ENCODE measurements at regions not wholly inside any gene's neighbourhood (a gene's known extent, or its start where the extent isn't known, plus 50 kb on each side); places are given as distances from the start of the nearest gene placed in this dataset.
"Not testable (repeated sequence)": the region's sequence is repeated elsewhere in the genome, so short reads cannot be mapped to it uniquely, and the experiment has no call there.

DNA sequence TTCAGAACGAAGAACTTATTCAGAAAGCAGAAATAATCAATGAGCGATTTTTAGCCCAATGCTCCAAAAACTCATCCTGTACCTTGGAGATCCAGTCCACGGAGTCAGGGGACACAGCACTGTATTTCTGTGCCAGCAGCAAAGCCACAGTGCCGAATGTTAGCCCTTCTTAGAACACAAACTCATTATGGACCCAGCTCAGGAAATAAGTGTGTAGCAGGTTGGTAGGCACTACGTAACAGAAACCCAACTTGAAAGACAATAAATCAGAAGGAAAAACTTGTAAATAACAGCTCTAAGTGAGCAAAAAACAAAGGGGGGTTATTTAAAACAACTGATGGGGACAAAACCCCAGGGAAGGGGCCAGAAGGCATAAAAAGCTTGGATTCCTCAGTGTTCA lies 112.0 kb upstream of the PRSS1 start:
- no peak for DNase-seq (ENCODE audit: low read depth, low spot score)

DNA sequence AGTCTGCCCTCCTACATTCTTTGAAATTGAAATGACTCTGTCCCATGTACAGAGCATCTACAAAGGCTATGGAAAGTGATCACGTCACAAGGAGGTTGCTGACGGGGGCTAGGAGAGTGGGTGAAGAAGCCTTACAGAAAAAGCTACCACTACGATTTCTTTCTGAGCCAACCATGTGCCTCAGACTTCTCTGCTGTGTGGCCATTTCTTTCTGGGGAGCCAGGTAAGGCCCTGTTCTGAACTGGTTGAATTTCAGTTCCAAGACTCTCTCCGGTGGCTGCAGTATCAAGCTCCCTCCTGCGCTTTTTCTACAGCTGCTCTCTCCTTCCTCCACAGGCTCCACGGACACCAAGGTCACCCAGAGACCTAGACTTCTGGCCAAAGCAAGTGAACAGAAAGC lies 112.5 kb upstream of the PRSS1 start:
- no peak for DNase-seq (ENCODE audit: low read depth, low spot score)

DNA sequence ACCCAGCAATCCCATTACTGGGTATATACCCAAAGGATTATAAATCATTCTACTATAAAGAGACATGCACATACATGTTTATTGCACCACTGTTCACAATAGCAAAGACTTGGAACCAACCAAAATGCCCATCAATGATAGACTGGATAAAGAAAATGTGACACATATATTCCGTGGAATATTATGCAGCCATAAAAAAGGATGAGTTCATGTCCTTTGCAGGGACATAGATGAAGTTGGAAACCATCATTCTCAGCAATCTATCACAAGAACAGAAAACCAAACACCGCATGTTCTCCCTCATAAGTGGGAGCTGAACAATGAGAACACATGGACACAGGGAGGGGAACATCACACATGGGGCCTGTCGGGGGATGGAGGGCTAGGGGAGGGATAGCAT lies 113.2 kb upstream of the PRSS1 start:
- DNase-seq (ENCODE audit: low read depth, low spot score), result not testable (repeated sequence)

DNA sequence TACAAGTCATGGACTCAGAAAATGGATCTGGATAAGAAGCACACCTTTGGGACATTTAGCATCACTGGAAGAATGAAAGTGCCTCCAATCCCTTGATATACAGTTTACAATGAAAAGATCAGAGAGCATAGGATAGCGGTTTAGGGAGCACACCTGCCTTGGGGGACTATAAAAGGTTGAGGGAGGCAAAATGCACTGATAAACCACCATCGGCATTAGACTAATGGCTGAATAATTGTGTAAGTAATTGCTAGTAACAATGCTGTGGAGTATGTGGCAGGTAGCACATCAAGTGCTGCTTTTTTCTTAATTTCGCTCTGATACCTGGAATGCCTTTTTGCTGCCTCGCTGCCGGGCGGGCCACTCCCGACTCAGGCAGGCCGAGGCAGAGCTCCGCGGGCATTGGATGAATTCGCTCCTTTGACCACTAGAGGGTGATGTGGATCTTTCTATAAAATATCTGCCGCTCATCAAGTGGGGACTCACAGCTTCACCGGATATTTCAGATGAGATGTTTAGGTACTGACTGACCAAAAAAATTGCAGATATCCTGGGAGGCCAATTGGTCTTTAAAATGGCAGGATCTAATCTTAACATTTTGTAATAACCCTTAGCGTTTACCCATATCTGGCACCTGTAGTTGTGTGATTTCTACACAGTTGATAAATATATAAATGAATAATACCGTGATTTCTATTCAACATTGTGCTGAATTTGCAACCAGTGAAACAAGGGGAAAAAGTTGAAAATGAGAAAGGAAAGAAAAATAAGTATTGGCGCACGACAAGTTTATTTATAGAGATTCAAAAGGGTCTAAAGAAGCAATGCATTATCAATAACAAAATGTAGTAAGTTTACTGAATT lies 116.8 kb upstream of the PRSS1 start:
- no peak for DNase-seq (ENCODE audit: low read depth, low spot score)

GRCh38 chr7:142629588-142630260 lies 119.5 kb upstream of the PRSS1 start:
- DNase-seq (ENCODE audit: low read depth, low spot score), result no peak

GRCh38 chr7:142628945-142629344 lies 120.3 kb upstream of the PRSS1 start:
- no peak for DNase-seq (ENCODE audit: low read depth, low spot score)

DNA sequence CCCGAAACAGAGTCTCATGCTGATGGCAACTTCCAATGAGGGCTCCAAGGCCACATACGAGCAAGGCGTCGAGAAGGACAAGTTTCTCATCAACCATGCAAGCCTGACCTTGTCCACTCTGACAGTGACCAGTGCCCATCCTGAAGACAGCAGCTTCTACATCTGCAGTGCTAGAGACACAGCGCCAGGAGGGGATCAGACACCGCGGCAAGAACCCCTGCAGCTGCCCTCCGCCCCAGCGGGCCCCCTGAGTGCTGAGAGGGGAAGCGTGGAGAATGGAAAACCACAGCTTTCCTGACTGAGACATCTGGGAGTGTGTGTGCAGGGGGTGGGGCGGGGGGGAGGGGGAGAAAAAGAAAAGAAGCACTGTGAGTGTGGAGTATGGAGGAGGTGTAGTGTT lies 122.0 kb upstream of the PRSS1 start:
- not testable (repeated sequence) for DNase-seq (ENCODE audit: low read depth, low spot score)

DNA sequence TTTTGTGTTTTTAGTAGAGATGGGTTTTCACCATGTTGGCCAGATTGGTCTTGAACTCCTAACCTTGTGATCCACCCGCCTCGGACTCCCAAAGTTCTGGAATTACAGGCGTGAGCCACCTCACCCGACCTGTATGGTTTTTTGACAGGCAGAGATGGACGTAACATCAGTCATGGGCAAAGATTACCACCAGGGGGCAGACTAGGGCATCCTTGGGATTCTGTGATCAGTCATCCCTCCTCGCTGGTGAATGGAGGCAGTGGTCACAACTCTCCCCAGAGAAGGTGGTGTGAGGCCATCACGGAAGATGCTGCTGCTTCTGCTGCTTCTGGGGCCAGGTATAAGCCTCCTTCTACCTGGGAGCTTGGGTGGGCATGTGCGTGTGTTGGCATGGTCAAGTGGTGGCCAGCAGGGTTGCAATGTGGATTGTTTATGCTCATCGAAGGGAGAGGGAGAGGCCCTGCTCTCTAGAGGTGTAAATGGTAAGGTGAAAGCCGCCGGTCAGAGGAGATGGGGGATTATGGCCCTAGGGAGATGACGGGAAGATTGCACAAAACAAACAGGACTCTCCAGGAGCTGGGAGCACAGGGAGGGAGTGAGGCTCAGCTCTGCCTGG lies 122.7 kb upstream of the PRSS1 start:
- DNase-seq (ENCODE audit: low read depth, low spot score), result no peak

GRCh38 chr7:142625216-142625615 lies 124.1 kb upstream of the PRSS1 start:
- not testable (repeated sequence) for DNase-seq (ENCODE audit: low read depth, low spot score)

- DNase-seq (ENCODE audit: low read depth, low spot score), result no peak
Measured at GRCh38 chr7:142620402-142620801, 128.9 kb upstream of the PRSS1 start.

DNA sequence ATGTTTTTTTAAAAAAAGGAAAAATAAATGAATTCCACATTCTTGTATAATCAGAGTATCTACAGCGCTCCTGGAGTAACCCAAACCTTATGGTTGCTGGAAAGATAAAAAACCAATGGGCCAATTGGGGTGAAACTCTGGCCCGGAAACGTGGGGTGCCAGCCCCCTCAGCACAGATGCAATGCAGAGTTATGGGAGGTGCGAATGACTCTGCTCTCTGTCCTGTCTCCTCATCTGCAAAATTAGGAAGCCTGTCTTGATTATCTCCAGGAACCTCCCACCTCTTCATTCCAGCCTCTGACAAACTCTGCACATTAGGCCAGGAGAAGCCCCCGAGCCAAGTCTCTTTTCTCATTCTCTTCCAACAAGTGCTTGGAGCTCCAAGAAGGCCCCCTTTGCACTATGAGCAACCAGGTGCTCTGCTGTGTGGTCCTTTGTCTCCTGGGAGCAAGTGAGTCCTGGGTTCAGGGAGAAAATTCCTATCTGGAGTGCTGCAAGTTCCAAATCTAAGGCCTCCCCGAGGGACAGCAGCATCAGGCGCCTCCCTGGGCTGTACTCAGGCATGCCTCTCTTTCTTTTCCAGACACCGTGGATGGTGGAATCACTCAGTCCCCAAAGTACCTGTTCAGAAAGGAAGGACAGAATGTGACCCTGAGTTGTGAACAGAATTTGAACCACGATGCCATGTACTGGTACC lies 130.5 kb upstream of the PRSS1 start:
- DNase-seq (ENCODE audit: low read depth, low spot score), result no peak

DNA sequence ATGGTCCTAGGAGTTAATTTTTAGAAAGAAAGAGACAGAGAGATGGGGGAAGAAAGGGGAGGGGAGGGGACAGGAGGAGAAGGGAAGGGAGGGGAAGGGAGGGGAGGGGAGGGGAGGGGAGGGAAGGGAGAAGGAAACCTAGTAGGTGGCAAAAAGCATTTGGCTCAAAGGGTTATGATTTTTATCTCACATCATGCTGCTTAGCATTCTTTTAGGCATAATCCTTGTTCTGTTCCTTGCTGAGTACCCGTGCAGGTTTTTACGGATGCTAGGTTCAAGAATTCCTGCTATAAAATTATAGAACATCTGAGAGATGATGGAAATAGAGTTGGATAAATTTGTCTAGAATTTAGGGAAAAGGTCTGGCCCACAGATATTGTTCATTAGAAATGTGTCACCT lies 132.4 kb upstream of the PRSS1 start:
- no peak for DNase-seq (ENCODE audit: low read depth, low spot score)

DNA sequence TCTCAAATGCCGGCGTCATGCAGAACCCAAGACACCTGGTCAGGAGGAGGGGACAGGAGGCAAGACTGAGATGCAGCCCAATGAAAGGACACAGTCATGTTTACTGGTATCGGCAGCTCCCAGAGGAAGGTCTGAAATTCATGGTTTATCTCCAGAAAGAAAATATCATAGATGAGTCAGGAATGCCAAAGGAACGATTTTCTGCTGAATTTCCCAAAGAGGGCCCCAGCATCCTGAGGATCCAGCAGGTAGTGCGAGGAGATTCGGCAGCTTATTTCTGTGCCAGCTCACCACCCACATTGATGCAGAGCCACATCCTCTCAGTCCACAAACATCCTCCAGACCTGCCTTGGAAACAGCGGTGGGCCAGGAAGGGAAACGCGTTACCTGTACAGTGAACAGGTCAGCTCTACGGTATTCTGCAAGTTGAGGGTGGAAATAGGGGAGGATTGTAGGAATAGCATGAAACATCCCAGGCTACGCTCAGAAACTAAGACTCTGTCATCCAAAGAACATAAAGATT lies 133.1 kb upstream of the PRSS1 start:
- DNase-seq (ENCODE audit: low read depth, low spot score), result no peak

GRCh38 chr7:142615508-142615907 lies 133.8 kb upstream of the PRSS1 start:
- DNase-seq (ENCODE audit: low read depth, low spot score), result no peak

- no peak for DNase-seq (ENCODE audit: low read depth, low spot score)
Measured at GRCh38 chr7:142614116-142614515, 135.2 kb upstream of the PRSS1 start.

GRCh38 chr7:142612237-142612881 lies 136.9 kb upstream of the PRSS1 start:
- DNase-seq (ENCODE audit: low read depth, low spot score), result no peak

- DNase-seq (ENCODE audit: low read depth, low spot score), result no peak
Measured at GRCh38 chr7:142611566-142612236, 137.6 kb upstream of the PRSS1 start.

DNA sequence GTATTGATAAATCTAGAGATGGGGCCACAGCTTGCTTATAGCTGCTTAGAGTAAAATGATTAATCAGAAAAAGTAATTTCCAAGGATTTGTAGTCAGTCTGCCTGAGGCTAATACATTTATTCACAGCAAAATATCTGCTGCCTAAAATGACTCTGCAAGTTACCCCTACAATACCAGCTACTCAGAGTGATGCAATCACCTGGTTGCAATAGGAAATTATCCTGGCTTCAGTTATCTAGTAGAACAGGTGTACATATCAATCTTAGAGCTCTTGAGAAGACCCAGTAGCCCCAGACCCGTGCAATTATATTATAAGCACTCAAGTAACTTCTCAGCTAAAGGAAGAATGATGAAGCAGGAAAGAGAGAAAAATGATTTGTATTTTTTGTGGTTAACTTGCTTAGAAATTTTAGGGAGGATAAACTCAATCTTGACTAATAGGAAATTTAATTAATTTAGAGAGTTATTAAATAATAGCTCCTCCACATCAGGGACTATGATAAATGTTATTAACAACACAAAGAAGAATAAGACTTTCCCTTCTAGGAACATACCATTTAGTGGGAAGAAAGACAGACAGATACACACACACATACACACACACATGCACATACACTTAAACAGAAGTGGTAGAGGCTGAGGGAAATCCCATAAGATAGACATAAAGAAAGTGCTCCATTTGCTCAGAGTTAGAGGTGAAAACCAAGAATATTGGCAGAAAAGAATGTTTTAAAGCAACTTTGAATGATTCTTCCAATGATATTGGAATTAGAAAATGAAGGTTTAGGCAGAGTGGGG lies 140.4 kb upstream of the PRSS1 start:
- no peak for DNase-seq (ENCODE audit: low read depth, low spot score)

DNA sequence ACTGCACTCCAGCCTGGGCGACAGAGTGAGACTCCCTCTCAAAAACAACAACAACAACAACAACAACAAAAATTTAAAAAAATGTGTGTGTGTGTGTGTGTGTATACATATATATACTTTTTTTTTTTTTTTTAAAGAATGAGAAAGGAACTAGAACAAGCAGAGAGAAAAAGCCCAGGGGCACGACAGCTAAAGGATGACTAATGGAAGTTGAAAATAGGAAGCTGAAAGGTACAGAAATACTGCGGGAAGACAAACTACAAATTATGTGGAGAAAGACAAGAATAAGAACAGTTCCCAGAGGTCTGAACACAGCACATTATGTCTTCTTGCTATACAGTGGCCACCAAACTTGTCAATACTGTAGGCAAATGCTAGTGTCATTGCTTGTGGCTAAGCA lies 141.9 kb upstream of the PRSS1 start:
- no peak for DNase-seq (ENCODE audit: low read depth, low spot score)

- DNase-seq (ENCODE audit: low read depth, low spot score), result no peak
Measured at GRCh38 chr7:142606081-142606480, 143.2 kb upstream of the PRSS1 start.
